SK-N-MC (cell line): ENCODE measurements at regions not wholly inside any gene's neighbourhood (a gene's known extent, or its start where the extent isn't known, plus 50 kb on each side); places are given as distances from the start of the nearest gene placed in this dataset.

Experiments
- DNase-seq: peaks from one replicate; pipeline ENCODE4 v3.0.0-alpha.2; 2011; ENCODE audit warnings: low read depth, low spot score
- H3K27ac ChIP-seq: fragments of 200-600 bp; sonication (generic); 2 replicates; pipeline ENCODE4 v1.5.1; 2016; ENCODE audit warnings: mixed run types
- H3K36me3 ChIP-seq: fragments of 200-600 bp; sonication (generic); 2 replicates; pipeline ENCODE4 v1.6.1; 2017; ENCODE audit warnings: antibody characterized with exemption, low read length, mixed read lengths; ENCODE audit not compliant: insufficient read depth
- H3K4me3 ChIP-seq: fragments of 200-600 bp; sonication (generic); 2 replicates; pipeline ENCODE4 v1.5.1; 2016
- H3K9ac ChIP-seq: fragments of 200-600 bp; sonication (generic); 2 replicates; pipeline ENCODE4 v1.8.0; 2017; ENCODE audit warnings: mixed run types, mixed read lengths; ENCODE audit not compliant: insufficient read length
- H3K9me3 ChIP-seq: fragments of 200-600 bp; sonication (generic); 2 replicates; pipeline ENCODE4 v1.6.1; 2017; ENCODE audit warnings: low read depth, mild to moderate bottlenecking, antibody characterized with exemption, low read length, moderate library complexity, mixed read lengths
- EZH2 ChIP-seq: fragments of 200-600 bp; sonication (generic); IDR thresholded peaks from one replicate; pipeline ENCODE4 v1.6.1; 2017; ENCODE audit warnings: antibody characterized with exemption
- FOXP2 ChIP-seq: optimal IDR thresholded peaks from 2 replicates; pipeline ENCODE3; 2011; ENCODE audit warnings: mild to moderate bottlenecking, moderate library complexity; ENCODE audit not compliant: insufficient read depth; ENCODE audit errors: extremely low read length, control extremely low read depth
- POLR2AphosphoS5 ChIP-seq: IDR thresholded peaks from 2 replicates; pipeline ENCODE4 v1.6.1; 2012; ENCODE audit warnings: mild to moderate bottlenecking, low read depth, low read length, borderline replicate concordance

DNA sequence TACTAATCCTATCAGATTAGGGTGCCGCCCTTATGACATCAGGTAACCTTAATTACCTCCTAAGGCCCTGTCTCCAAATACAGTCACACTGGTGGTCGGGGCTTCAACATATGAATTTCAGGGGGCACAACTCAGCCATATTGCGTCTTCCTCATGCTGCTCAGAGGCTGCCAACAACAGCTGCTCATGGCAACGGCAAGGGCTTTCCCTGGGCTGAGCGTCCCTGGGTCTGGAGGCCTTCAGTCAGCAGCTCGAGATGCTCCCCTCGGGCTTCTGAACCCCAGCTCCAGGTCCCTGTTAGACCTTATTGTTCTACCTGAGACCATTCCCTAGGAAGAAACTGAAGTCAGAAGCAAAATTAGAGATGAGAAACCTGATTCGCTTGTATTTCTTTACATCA lies 157.2 kb downstream of the TMEM132E start:
- H3K9me3 ChIP-seq = no peaks in the 10 kb centered on the region
- no peak overlapping the region for H3K4me3 ChIP-seq
- DNase-seq = no peak
- no peak for TF ChIP-seq EZH2
- no peak for TF ChIP-seq POLR2AphosphoS5
- TF ChIP-seq FOXP2 = no peak
- H3K9ac ChIP-seq = no peak overlapping the region
- no peaks in the 10 kb centered on the region for H3K36me3 ChIP-seq
- H3K27ac ChIP-seq = no peak overlapping the region

DNA sequence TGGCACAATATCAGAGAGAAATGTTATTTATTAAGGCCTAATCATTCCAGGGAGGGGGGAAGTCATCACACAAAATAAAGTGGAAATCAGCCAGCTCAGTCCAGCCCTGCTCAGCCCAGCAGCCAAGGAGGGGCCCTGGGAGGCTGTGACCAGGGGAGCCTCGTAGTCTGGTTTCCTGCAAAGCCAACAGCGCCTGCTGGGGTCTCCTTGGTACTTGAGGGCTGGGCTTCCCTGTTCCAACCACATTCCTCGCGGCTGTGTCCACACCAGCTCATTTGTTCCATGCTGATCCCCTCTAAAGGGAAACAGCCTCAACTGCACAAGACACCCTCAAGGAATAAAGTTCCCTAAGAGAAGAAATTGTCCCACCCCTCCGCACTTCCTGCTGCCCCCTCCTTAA lies 154.0 kb downstream of the TMEM132E start:
- no peak for TF ChIP-seq FOXP2
- no peak for TF ChIP-seq POLR2AphosphoS5
- TF ChIP-seq EZH2 = no peak
- Histone ChIP-seq H3K4me3 (no peak overlapping the region), H3K27ac (no peak overlapping the region), H3K9ac (no peak overlapping the region), H3K9me3 (no peaks in the 10 kb centered on the region), H3K36me3 (no peaks in the 10 kb centered on the region)
- DNase-seq = no peak

DNA sequence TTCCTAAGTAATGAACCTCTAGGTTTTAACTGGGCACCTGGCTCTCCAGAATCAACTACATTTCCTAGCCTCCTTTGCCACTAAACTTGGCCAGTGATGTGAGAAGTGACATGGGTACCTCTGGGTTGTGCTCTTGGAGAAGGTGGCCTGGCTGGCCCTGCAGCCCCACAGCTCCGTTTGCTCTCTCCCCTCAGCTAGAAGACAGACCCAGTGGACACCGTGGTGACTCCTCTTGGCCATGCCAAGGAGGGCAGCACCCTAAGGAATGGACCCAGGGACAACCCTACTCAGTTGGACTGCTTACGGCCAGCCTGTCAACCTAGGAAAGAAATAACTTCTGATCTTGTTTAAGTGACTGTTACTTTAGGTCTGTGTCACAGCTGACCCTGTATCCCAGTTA lies 151.4 kb downstream of the TMEM132E start:
- H3K9ac ChIP-seq = no peak overlapping the region
- no peaks in the 10 kb centered on the region for H3K9me3 ChIP-seq
- no peak overlapping the region for H3K4me3 ChIP-seq
- TF ChIP-seq EZH2 = no peak
- DNase-seq = no peak
- no peak overlapping the region for H3K27ac ChIP-seq
- no peaks in the 10 kb centered on the region for H3K36me3 ChIP-seq

DNA sequence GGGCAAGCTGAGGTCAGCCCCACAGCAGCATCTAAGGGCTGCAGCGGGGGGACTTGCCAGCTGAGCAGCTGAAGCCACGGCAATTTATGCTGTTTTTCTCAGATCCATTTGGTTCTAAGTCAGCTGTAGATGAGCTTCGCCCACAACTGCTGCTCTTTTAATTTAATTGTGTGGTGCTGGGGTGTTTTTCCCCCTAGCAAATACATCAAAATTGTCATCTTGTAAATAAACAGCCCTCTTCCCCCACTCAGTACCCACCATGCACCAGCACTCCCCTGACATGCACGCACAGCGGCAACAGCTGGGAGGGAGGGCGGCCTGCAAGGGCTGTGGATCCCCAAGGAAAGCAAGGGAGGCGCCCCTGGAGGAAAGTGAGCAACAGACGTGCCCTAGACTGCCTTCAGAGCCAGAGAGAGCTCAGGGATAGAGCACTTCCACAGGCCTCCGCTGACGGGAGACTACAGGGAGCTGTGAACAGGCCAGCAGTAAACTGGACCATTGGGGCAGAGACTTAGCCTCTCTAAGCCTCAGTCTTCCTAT lies 149.5 kb downstream of the TMEM132E start:
- H3K27ac ChIP-seq = no peak overlapping the region
- no peaks in the 10 kb centered on the region for H3K9me3 ChIP-seq
- DNase-seq = no peak
- TF ChIP-seq EZH2 (no peak), FOXP2 (no peak), POLR2AphosphoS5 (no peak)
- no peak overlapping the region for H3K4me3 ChIP-seq
- H3K36me3 ChIP-seq = no peaks in the 10 kb centered on the region
- no peak overlapping the region for H3K9ac ChIP-seq

DNA sequence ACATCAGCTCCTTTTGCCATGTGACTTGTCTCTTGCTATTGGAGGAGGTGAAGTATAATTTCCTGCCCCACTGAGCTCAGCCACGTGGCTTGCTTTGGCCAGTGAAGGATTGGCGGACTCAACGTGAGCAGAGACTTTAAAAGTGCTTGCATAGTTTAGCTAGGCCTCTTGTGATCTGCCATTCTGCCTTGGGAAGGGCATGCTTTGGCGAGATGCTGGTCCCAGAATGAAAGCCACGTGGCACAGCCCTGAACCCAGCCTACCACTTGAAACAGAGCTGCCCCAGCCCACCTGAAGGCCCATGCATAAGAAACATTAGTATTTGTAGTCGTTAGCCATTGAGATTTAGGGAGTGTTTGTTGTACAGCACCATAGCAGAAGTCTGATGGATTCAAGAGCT lies 148.2 kb downstream of the TMEM132E start:
- H3K9ac ChIP-seq = no peak overlapping the region
- H3K9me3 ChIP-seq = no peaks in the 10 kb centered on the region
- H3K4me3 ChIP-seq = no peak overlapping the region
- DNase-seq = no peak
- H3K27ac ChIP-seq = no peak overlapping the region
- no peaks in the 10 kb centered on the region for H3K36me3 ChIP-seq
- TF ChIP-seq POLR2AphosphoS5 = no peak
- no peak for TF ChIP-seq FOXP2
- TF ChIP-seq EZH2 = no peak

DNA sequence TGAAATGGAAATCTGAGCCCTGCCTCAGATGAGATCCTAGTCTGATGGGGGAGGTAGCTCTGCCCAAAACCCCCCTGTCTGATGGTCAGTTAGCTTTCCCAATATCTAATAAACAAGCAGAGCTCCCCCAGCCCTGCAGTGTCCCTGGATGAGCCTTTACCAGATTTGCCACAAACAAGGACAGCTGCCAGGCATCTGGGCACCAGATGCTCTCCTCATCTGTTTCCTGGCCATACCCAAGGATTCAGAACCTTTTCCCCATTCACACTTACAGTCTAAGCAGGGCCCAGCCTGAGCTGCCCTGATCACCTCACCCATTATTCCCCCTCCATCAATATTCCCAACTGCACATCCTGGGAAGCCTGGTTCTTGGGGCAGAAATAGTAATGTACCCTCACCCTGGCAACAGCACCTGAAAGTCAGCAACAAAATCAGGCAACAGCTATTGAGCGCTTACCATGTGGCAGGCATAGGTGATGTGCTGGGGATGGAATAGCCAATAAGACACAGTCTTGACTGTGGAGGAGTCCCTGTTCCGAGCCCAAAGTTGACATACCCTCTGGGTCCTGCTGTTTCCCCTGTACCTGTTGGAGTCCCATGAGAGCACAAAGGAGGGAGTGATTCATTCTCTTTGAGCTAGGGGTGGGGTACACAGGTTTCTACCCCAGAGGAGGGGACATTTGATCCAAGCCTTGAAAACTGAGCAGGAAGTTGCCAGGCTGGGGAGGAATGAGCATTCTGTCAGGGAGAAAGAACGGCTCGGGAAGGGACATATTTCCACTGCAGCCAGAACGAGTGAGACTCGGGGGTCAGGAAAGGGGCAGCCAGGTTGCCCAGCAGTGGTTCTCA lies 147.4 kb downstream of the TMEM132E start:
- DNase-seq = no peak
- TF ChIP-seq POLR2AphosphoS5 (no peak), FOXP2 (no peak), EZH2 (no peak)
- H3K9me3 ChIP-seq = no peaks in the 10 kb centered on the region
- H3K36me3 ChIP-seq = no peaks in the 10 kb centered on the region
- H3K9ac ChIP-seq = no peak overlapping the region
- H3K4me3 ChIP-seq = no peak overlapping the region
- no peak overlapping the region for H3K27ac ChIP-seq

DNA sequence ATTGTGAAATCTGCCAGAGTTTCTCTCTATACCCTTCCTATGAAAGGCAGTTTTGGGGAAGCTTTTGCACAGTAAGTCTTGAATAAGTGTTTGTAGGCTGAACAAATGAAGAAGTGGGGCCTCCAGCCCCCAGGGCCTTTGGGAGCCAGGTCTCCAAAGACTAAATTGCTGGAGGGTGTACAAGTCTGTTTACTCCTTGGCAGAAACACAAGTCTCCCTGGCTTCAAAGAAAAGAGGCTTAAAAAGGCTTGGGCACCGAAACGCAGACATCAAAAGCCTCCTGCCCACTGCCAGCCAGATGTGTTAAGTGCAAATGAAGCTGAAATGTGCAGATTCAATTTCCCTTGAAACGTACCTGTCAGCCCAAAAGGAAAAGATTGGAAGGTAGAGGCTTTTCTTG lies 146.3 kb downstream of the TMEM132E start:
- no peak for DNase-seq
- Histone ChIP-seq H3K9ac (no peak overlapping the region), H3K9me3 (no peaks in the 10 kb centered on the region), H3K4me3 (no peak overlapping the region), H3K36me3 (no peaks in the 10 kb centered on the region), H3K27ac (no peak overlapping the region)
- TF ChIP-seq POLR2AphosphoS5 (no peak), EZH2 (no peak), FOXP2 (no peak)

DNA sequence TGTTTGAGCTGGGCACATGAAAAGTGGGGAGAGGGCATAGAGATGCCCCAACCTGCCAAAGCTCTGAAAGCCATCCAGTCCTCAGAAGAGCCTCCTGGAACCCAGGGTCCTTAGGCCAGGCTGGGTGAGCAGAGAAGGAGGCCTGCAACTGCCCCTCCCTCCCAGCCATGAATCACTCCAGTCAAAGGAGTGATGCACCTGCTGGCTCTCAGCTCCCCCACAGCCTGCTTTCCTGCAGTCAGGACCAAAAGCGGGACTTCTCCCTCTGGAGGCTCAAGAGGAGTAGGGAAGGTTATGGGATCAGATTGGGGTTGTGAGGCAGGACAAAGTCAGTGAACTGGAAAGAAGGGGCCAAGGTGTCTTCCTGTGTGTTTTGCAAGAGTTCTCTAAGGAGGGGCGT lies 145.6 kb downstream of the TMEM132E start:
- DNase-seq = no peak
- no peak for TF ChIP-seq EZH2
- no peak overlapping the region for H3K9ac ChIP-seq
- no peaks in the 10 kb centered on the region for H3K9me3 ChIP-seq
- no peaks in the 10 kb centered on the region for H3K36me3 ChIP-seq
- H3K4me3 ChIP-seq = no peak overlapping the region
- H3K27ac ChIP-seq = no peak overlapping the region

DNA sequence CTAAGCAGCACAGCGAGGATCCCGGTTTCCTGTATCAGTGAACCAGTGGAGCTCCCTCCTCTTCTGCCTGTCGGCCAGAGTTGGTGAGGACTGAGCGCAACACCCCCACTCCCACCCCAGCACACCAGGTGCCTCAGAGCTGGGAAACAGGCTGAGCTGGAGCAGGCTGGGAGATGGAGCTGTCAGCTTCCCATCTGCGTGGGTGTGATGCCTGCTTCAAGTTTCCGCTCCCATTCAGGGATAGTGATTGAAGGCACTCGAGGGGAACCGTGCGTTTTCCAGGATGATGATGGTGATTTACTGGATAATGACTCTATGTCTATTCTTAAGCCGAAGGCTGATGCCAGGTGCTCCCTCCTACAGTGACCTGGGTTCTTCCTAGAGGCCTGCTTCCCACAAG lies 144.5 kb downstream of the TMEM132E start:
- Histone ChIP-seq H3K4me3 (no peak overlapping the region), H3K9ac (no peak overlapping the region), H3K9me3 (no peaks in the 10 kb centered on the region), H3K27ac (no peak overlapping the region), H3K36me3 (no peaks in the 10 kb centered on the region)
- DNase-seq = no peak
- TF ChIP-seq POLR2AphosphoS5 = no peak
- TF ChIP-seq FOXP2 = no peak
- TF ChIP-seq EZH2 = no peak
